ENCODE measurements at regions not wholly inside any gene's neighbourhood (a gene's known extent, or its start where the extent isn't known, plus 50 kb on each side); places are given as distances from the start of the nearest gene placed in this dataset.

DNA sequence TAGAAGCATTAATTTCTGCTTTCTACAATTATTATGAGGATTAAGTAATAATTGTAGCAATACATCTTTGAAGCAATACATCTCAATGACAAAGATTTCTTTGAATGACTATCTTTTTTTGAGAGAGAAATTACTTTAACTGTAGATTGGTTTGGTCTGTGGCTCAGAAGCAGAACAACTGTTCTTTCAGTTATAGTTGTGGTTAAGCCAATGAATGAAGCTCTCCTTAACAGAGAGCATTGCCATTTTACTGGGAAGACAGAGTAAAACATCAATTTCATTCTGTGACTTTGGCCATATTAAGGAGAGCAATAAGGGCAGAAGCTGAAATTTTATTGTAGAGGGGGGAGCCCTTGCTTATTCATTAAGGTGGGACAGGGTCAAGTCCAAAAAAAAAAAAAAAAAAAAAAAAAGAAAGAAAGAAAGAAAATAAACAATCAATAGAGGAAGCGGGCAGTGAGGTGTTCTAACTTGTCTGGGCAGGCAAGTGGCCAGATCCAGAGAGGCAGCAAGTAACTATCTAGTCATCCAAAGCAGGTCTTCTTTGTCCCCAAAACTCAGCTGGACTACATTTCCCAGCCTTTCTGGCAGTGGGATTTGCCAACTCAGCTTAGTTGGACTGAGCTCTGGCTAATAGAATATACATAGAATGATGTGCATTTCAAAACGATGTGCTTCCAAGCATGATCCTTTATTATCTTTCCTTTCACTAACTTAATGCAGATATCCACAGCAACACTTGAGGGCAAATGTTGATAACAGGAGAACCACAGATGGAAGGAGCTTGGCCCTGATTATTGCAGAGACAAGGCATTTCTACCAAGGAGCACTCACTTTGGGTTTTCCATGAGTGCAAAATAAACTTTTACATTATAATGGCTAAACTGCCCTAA lies 462.7 kb upstream of the CDH20 start:
- TF ChIP-seq POLR2A (IDR thresholded peaks at IDR 0.05; ENCODE audit: low read length): no peak
- TF ChIP-seq GATA1 (IDR thresholded peaks at IDR 0.05; ENCODE audit: low read depth, low read length): no peak
